Esophagus muscularis mucosa (tissue), 4 donors: ENCODE measurements at regions not wholly inside any gene's neighbourhood (a gene's known extent, or its start where the extent isn't known, plus 50 kb on each side); places are given as distances from the start of the nearest gene placed in this dataset.

ENCODE experiments used
- DNase-seq: peaks from one replicate; pipeline ENCODE4 v3.0.0-alpha.2; 2017; ENCODE audit errors: extremely low spot score
- H3K27ac ChIP-seq, 4 donors: fragments of 200-600 bp; sonication (generic); replicated peaks in 1 of 4; 1 replicate in 3 of 4; 2 replicates in 1 of 4; pipeline ENCODE4 v1.5.1; 2016 to 2019; ENCODE audit warnings: mild to moderate bottlenecking in 1 of 4
- H3K27me3 ChIP-seq, 4 donors: fragments of 200-600 bp; sonication (generic); one replicate each; pipeline versions ENCODE4 v1.5.1 to v1.6.0; 2016 to 2019
- H3K36me3 ChIP-seq, 4 donors: fragments of 200-600 bp; sonication (generic); one replicate each; pipeline ENCODE4 v1.5.1; 2016 to 2019
- H3K4me1 ChIP-seq, 4 donors: fragments of 200-600 bp; sonication (generic); one replicate each; pipeline ENCODE4 v1.5.1; 2016 to 2019
- H3K4me3 ChIP-seq, 4 donors: fragments of 200-600 bp; sonication (generic); 1 replicate in 2 of 4; 2 replicates in 2 of 4; pipeline ENCODE4 v1.5.1; 2016 to 2019; ENCODE audit warnings: mild to moderate bottlenecking in 4 of 4, moderate library complexity in 1 of 4
- H3K9me3 ChIP-seq, 4 donors: fragments of 200-600 bp; sonication (generic); 1 replicate in 3 of 4; 2 replicates in 1 of 4; pipeline ENCODE4 v1.5.1; 2016 to 2019
- EP300 ChIP-seq: sonication (generic); formaldehyde crosslinking; IDR thresholded peaks from one replicate; pipeline ENCODE4 v1.6.1; 2017; ENCODE audit warnings: antibody characterized with exemption
- POLR2A ChIP-seq: fragments of 450-650 bp; IDR thresholded peaks from one replicate; pipeline ENCODE4 v1.6.1; 2017; ENCODE audit warnings: antibody characterized with exemption, moderate library complexity, mild to moderate bottlenecking, low read depth
- POLR2AphosphoS5 ChIP-seq, 2 donors: sonication (generic); formaldehyde crosslinking; IDR thresholded peaks; one replicate each; pipeline ENCODE4 v1.6.1; 2017; ENCODE audit warnings: antibody characterized with exemption in 2 of 2
- WGBS: methylation state at CpG from one replicate; pipeline ENCODE4 v1.1.5; 2018; 5-methylcytosine and 5-hydroxymethylcytosine counted together
- intact Hi-C: fragments of 100-400 bp; cut with DNase I; formaldehyde crosslinking; loops from one replicate; pipeline ENCODE4 v1.15.1; 2023
- TF ChIP-seq, protein P1 (sequence below), 3 experiments: fragments of 200-600 bp in 2 of 3; fragments of 450-650 bp in 1 of 3; sonication (generic) in 2 of 3; IDR thresholded peaks; one replicate each; pipeline ENCODE4 v1.5.1; 2017 to 2019; ENCODE audit warnings: antibody characterized with exemption in 3 of 3, mild to moderate bottlenecking in 2 of 3, moderate library complexity in 1 of 3

DNA sequence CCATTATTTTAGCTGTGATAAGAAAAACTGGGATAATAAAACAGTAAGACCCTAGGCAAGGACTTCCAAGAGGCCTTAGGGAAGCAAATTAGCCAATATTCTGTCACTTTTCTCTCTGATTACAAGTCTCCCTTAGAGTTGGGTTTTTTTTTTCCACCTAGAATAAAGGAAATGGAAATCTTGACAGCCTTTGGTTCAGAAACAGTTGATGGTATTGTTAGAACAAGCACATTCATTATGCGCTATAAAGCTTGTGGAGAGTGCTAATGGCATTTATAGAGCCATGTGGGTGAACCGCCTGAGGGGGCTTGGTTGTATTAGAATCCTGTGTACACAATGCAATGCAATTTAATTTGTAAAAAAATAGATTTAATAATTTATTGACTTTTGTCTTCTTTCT is 88.9 kb upstream of the OGFRL1 start:
- no peak for DNase-seq
- Histone ChIP-seq H3K9me3 (no peaks in the 10 kb centered on the region), H3K4me1 (no peaks in the 10 kb centered on the region), H3K36me3 (no peaks in the 10 kb centered on the region), H3K27ac (no peak overlapping the region), H3K27me3 (no peaks in the 10 kb centered on the region), H3K4me3 (no peak overlapping the region)
- intact Hi-C loops = no loop called here
- TF ChIP-seq, protein P1, sequence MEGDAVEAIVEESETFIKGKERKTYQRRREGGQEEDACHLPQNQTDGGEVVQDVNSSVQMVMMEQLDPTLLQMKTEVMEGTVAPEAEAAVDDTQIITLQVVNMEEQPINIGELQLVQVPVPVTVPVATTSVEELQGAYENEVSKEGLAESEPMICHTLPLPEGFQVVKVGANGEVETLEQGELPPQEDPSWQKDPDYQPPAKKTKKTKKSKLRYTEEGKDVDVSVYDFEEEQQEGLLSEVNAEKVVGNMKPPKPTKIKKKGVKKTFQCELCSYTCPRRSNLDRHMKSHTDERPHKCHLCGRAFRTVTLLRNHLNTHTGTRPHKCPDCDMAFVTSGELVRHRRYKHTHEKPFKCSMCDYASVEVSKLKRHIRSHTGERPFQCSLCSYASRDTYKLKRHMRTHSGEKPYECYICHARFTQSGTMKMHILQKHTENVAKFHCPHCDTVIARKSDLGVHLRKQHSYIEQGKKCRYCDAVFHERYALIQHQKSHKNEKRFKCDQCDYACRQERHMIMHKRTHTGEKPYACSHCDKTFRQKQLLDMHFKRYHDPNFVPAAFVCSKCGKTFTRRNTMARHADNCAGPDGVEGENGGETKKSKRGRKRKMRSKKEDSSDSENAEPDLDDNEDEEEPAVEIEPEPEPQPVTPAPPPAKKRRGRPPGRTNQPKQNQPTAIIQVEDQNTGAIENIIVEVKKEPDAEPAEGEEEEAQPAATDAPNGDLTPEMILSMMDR (IDR thresholded peaks at IDR 0.05) = no peak
- TF ChIP-seq POLR2A (no peak), EP300 (no peak), POLR2AphosphoS5 (IDR thresholded peaks at IDR 0.05) (no peak)
- WGBS = 95% methylated on average over 2 of the region's 2 CpGs

DNA sequence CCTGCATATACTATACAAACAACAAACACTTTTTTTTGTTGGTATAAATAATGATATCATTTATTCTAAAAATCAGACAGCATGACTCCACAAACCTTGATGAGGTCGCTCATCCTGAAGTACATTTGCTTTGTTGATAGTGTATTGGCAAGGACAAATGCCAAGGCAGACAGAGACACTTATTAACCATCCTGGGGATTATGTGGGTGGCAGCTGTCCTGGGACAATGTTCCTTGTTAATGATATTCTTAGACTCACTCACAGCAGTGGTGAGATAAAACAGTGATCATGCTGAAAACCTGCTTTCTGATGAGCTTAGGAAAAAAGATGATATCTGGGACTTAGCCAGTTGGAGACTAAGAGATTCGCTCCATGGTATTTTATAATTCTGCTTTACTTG is 85.4 kb upstream of the OGFRL1 start:
- Histone ChIP-seq H3K27ac (no peak overlapping the region), H3K4me3 (no peak overlapping the region), H3K36me3 (no peaks in the 10 kb centered on the region), H3K9me3 (no peaks in the 10 kb centered on the region), H3K4me1 (no peaks in the 10 kb centered on the region), H3K27me3 (no peaks in the 10 kb centered on the region)
- TF ChIP-seq POLR2AphosphoS5 (IDR thresholded peaks at IDR 0.05) (no peak), EP300 (no peak), POLR2A (no peak)
- TF ChIP-seq, protein P1 (IDR thresholded peaks at IDR 0.05) = no peak
- intact Hi-C loops = no loop called here
- DNase-seq = no peak
- WGBS = 75% methylated on average over 2 of the region's 2 CpGs

GRCh38 chr6:71204741-71205140 is 83.9 kb upstream of the OGFRL1 start:
- H3K36me3 ChIP-seq = no peaks in the 10 kb centered on the region
- TF ChIP-seq POLR2AphosphoS5 (IDR thresholded peaks at IDR 0.05) (no peak), POLR2A (no peak), EP300 (no peak)
- TF ChIP-seq, protein P1 (IDR thresholded peaks at IDR 0.05) = no peak
- H3K4me1 ChIP-seq = no peaks in the 10 kb centered on the region
- H3K27ac ChIP-seq = no peak overlapping the region
- no peak for DNase-seq
- H3K4me3 ChIP-seq = no peak overlapping the region
- H3K27me3 ChIP-seq = no peaks in the 10 kb centered on the region
- intact Hi-C loops = no loop called here
- WGBS = 86% methylated on average over 6 of the region's 6 CpGs
- no peaks in the 10 kb centered on the region for H3K9me3 ChIP-seq

GRCh38 chr6:71205336-71205956 is 83.2 kb upstream of the OGFRL1 start:
- TF ChIP-seq, protein P1 (IDR thresholded peaks at IDR 0.05) = no peak
- TF ChIP-seq POLR2A (no peak), EP300 (no peak), POLR2AphosphoS5 (IDR thresholded peaks at IDR 0.05) (no peak)
- intact Hi-C loops = no loop called here
- H3K9me3 ChIP-seq = no peaks in the 10 kb centered on the region
- no peak overlapping the region for H3K27ac ChIP-seq
- WGBS = 86% methylated on average over 3 of the region's 3 CpGs
- H3K4me1 ChIP-seq = no peaks in the 10 kb centered on the region
- H3K36me3 ChIP-seq = no peaks in the 10 kb centered on the region
- no peaks in the 10 kb centered on the region for H3K27me3 ChIP-seq
- H3K4me3 ChIP-seq = no peak overlapping the region
- DNase-seq = no peak

DNA sequence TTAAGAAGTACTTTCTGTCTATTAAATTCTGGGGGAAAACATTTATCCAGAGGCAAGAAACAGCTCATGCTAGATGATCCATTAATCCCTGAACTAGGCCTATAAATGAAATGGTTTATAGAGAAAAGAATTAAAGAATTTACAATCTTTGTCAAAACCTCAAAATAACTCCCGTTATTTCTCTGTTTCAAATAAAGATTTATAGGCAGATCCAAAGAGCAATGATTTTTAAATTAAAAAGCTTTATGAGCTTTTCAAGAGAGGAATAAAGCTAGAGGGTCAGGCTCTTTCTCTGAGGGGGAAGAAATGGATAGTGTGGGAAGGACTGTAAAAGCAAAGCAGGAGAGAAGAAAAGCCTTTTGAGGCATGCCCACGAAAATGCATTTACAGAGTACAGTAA is 82.5 kb upstream of the OGFRL1 start:
- H3K27ac ChIP-seq = no peak overlapping the region
- intact Hi-C loops = no loop called here
- no peak for DNase-seq
- no peaks in the 10 kb centered on the region for H3K4me1 ChIP-seq
- H3K9me3 ChIP-seq = no peaks in the 10 kb centered on the region
- H3K27me3 ChIP-seq = no peaks in the 10 kb centered on the region
- H3K36me3 ChIP-seq = no peaks in the 10 kb centered on the region
- no peak overlapping the region for H3K4me3 ChIP-seq
- TF ChIP-seq, protein P1 (IDR thresholded peaks at IDR 0.05) = no peak
- TF ChIP-seq EP300 = no peak
- no peak for TF ChIP-seq POLR2AphosphoS5 (IDR thresholded peaks at IDR 0.05)
- no peak for TF ChIP-seq POLR2A
- 81% methylated on average over 2 of the region's 2 CpGs for WGBS
